Liver (tissue), 3 donors: ENCODE measurements at regions not wholly inside any gene's neighbourhood (a gene's known extent, or its start where the extent isn't known, plus 50 kb on each side); places are given as distances from the start of the nearest gene placed in this dataset.

Source experiments
- RAD21 ChIP-seq, 2 donors: IDR thresholded peaks; 2 replicates each; pipeline ENCODE4 v1.6.1; 2016; ENCODE audit warnings: antibody characterized with exemption in 2 of 2, mild to moderate bottlenecking in 2 of 2
- REST ChIP-seq: IDR thresholded peaks from 2 replicates; pipeline ENCODE4 v1.6.1; 2016; ENCODE audit warnings: antibody characterized with exemption, mild to moderate bottlenecking
- TF ChIP-seq, protein P1 (sequence below): fragments of 150-350 bp; IDR thresholded peaks from 2 replicates; pipeline ENCODE4 v1.5.1; 2017; ENCODE audit warnings: improper control_type of control experiment, low read depth, low read length; ENCODE audit not compliant: missing input control
- donor health status: healthy.
- donor health status: healthy.

GRCh38 chr2:120922571-120923332 is 187.1 kb downstream of the GLI2 start:
- TF ChIP-seq, protein P1, sequence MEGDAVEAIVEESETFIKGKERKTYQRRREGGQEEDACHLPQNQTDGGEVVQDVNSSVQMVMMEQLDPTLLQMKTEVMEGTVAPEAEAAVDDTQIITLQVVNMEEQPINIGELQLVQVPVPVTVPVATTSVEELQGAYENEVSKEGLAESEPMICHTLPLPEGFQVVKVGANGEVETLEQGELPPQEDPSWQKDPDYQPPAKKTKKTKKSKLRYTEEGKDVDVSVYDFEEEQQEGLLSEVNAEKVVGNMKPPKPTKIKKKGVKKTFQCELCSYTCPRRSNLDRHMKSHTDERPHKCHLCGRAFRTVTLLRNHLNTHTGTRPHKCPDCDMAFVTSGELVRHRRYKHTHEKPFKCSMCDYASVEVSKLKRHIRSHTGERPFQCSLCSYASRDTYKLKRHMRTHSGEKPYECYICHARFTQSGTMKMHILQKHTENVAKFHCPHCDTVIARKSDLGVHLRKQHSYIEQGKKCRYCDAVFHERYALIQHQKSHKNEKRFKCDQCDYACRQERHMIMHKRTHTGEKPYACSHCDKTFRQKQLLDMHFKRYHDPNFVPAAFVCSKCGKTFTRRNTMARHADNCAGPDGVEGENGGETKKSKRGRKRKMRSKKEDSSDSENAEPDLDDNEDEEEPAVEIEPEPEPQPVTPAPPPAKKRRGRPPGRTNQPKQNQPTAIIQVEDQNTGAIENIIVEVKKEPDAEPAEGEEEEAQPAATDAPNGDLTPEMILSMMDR, result no peak
- TF ChIP-seq REST, result no peak
- no peak for TF ChIP-seq RAD21 (IDR thresholded peaks at IDR 0.05)
